GM18499 (cell line): ENCODE measurements at regions not wholly inside any gene's neighbourhood (a gene's known extent, or its start where the extent isn't known, plus 50 kb on each side); places are given as distances from the start of the nearest gene placed in this dataset.

Source experiments
- ATAC-seq: cut with Tn5 transposase; IDR thresholded peaks from one replicate; pipeline ENCODE4 v1.9.1; 2021; ENCODE audit warnings: moderate number of reproducible peaks; ENCODE audit not compliant: insufficient read depth, unreplicated experiment

DNA sequence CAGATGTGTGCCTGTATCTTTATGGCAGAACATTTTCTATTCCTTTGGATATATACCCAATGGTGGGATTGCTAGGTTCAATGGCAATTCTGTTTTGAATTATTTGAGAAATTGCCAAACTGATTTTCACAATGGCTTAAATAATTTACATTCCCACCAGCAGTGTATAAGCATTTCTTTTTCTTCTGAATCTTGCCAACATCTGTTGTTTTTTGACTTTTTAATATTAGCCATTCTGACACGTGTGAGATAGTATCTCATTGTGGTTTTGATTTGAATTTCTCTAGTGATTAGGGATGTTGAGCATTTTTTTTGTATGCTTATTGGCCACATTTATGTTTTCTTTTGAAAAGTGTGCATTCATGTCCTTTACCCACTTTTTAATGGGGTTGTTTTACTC is 864.3 kb upstream of the ADAMTS5 start:
- ATAC-seq: no peak

DNA sequence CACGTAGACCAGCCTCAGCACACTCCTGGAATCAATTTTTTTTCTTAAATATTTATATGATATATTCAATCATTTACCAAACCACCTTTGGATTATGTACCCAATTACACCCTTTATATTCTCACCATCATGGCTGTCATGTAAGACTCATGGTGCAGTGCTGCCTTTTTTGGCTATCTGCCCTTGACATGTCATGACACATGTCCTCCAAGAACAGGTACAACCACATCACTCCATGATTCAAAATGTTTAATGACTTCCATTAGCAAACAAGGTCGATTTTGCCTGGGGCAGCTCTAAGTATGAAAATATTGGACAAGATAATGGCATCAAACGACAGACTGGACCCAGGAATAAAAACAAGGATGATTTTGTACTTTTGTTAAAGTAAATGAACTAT is 861.1 kb upstream of the ADAMTS5 start:
- no peak for ATAC-seq

DNA sequence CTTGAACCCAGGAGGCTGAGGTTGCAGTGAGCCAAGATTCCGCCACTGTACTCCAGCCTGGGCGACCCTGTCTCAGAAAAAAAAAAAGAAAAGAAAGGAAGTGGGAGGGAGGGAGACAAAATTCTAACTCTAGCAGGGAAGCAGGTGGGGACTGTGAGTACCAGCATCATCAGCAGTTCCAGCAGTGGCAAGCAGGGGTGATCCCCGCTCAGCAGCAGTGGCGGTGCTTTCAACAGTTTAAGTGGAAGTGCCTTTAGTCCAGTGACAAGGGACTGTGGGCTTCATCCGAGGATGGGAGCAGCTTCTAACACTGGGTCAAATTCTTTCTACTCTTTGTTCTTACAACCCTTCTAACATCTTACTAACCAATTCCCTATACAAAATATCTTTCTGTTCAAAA is 858.1 kb upstream of the ADAMTS5 start:
- no peak for ATAC-seq

DNA sequence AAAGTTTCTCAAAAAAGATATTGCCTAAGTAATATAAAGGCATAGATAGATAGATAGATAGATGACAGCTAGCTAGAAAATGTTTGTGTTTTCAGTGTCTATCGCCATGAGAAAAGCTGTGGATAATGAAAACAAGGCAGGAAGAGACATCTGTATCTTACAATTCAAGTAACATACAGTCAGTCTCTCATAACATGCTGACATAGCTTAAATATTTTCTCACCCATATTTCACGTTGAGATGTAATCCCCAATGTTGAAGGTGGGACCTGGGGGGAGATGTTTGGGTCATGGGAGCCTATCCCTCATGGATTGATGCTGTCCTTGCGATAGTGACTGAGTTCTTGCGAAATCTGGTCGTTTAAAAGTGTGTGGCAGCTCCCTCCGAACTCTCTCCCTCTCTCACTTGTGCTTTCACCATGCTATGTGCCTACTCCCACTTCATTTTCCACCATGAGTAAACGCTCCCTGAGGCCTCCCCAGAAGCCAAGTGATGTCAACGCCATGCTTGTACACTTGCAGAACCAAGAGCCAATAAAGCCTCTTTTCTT is 856.8 kb upstream of the ADAMTS5 start:
- ATAC-seq: no peak

DNA sequence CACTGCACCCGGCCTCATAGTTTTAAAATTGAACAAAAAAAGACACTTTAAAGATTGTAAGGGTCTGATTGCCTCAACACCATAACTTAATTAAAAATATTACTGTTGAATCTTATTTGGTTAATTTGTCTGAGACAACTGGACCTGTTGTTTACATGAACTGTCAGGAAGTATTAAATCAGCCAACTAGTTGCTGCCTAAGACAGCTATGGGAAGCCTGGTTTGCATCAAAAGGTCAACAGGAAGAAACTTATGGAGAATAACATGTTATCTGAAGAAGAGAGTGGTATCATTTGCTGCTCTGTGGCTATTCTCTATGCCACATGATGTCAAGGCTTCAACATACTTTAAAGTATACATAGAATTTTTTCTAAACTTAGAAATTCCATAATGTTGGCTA is 853.5 kb upstream of the ADAMTS5 start:
- no peak for ATAC-seq

DNA sequence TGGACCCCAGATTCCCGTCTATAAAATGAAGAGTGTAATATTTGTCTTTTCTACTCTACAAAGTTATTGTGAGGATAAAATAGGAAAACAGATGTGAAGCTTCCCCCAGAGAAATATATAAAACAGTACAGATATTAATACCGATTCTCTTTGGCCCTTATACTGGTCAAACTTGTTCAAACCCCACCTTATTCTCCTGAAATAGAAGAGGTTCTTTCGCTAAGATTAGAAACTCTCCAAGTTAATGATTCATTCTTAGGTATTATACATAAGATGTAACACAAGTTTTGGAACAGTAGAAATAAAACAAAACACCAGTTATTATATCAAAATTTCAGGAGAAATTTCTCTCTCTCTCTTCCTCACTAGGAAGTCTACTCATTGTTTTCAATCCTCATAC is 852.4 kb upstream of the ADAMTS5 start:
- no peak for ATAC-seq

DNA sequence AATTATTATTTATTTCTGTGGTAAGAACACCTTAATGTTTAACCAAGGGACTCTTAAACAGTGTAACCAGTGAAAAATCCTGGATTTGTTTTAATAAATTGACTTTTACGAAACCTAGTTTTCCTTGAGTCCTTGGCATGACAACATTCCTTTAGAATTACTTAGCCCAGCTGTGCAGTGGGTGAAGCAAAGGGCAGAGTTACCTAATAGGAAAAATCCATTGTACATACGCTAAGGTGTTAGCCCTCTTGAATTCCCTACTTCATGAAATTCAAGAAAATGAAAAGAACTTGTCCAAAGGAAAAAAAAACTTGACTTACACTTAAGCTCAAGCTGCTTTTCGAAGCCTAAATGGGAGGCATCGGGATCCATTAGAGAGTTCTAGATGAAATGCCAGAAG is 852.0 kb upstream of the ADAMTS5 start:
- ATAC-seq: no peak

DNA sequence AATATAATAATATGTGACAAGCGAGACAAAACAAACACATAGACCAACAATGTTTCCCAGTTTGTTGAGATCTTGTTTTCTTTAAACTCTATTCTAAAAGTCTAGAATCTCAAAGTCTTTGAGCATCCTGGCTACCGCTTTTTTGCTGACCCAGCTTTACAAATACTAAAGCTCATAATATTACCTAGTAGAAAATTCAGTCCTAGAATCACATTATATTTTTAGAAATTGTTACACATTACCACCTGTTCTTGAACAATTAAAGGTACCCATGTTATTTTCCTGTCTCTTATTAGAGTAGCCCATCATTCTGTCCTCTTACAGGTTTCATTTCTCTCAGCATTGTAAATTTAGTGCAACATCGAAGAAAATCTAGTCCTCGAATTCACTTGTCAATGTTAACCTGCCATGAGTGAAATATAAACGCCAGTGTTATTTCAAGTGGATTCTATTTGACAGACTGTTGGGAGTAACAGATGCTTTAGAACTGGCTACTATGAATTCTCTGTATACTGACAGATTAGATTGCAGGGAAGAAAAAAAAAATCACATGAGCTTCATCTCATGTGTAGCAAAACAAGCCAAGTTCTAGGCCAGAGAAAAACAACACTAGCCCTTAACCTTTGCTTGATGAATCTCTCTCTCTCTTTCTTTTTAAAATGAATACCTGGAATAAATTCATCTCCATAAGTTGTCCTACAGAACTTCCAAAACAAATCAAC is 851.2 kb upstream of the ADAMTS5 start:
- ATAC-seq: no peak

DNA sequence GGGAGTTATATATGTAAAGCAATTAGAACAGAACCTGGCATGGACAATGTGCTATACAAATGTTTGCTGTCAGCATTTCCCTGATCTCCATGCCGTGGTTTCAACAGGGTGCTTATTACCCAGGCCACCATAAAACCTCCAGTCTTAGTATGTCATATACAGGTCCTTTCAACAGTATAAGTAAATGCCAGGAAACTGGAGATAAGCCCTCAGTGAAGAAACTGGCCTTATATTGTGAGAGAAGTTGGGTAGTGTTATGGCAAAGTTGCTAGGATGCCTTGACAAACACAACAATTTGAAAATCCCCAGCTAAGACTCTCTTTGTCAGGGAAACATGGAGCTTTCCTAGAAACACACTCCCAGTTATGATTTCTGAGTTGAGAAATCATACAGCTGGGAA is 850.2 kb upstream of the ADAMTS5 start:
- ATAC-seq: no peak

DNA sequence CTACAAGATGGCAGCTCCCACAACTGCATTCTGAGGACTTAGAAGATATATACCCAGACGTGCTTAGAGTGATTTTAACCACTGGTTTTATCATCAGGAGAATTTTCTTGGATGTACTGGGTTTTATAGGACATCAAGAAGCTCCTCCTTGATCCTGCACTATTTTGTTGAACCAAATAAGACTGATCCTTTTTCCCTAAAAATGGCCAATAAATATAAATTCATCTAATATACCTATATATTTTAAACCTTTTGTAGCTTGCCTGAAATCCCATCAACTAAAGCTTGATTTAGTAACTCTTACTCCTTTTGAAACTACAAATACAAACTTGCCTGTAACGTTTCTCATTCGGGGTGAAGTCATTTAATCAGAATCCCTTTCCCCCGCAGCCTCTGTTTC is 849.4 kb upstream of the ADAMTS5 start:
- no peak for ATAC-seq

DNA sequence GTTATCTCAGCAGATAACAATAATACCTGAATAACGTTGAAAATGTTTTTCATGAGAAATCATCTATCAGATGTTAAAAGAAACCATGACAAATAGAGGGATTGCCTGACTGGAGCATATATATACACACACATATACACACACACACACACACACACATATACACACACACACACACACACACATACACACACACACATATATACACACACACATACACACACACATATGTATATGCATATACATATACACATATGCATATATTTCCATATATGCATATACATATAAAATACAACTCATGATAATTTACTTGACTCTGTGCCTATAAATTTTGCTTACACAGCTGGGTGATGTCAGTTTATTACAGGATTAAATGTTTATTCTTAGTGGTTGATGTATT is 847.3 kb upstream of the ADAMTS5 start:
- no peak for ATAC-seq

DNA sequence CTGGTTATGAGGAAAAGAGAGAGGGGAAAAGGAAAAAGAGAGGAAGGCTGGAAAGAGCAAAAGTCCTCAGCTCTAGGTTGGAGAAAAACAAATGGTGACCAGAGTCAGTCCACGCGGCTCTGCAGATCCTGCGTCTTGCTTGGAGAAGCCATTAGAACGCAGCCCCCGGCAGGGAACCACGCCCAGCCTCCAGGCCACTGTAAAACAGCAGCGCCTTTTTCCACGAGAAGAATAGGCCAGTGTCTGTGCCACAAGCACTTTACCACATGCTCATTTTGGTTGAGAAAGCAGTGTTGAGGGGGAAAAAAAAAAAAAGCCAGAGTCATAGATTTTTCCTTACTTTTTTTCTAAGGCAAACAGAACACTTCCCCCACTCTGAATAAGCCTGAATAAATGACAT is 846.9 kb upstream of the ADAMTS5 start:
- no peak for ATAC-seq

DNA sequence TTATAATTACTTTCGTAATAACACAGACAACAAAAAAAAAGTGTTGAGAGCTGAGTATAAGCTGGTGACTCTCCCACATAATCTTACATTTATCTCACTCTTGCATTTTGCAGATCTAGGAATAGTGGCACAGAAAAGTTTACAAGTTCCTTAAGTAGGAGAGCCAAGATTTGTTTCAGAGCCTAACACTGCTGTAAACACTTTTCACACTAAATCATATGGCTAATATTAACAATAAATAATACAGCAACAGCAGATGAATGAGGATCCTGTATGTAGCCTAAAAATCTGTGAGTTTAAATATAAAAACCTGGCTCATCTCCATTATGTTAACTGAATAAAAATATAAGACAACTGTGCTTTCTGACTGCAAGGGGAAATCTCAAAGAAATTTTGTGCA is 846.5 kb upstream of the ADAMTS5 start:
- ATAC-seq: no peak

DNA sequence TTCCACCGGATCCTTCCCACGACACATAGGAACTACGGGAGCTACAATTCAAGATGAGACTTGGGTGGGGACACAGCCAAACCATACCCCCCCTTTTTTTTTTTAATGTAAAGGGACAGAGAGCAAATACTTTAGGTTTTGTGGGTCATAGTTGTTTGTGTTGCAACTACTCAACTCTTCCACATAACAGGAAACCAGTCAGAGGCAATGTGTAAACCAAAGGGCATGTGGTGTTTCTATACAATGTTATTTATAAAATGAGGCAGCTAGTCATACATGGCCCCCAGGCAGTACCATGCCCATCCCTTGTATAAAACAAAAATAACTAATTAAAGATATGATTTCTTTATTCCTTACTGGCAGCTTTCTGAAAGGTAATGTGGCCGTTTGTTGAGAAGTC is 845.4 kb upstream of the ADAMTS5 start:
- no peak for ATAC-seq

DNA sequence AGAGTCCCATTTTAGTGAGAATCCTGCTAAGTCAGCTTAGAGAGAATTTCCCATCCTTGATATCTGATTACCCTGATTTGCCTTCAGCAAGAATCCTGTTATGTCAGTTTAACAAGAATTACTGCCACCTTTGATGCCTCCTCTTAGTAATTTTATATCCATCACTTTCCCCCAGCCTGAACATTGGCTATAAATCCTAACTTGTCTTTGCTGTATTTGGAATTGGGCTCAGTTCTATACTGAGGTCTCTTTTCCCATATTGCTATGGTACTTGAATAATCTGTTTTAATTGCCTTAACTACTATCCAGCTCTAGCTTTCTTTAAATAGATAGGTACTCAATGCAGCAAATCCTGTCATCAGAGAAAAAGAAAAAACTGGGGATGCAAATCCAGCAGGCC is 842.0 kb upstream of the ADAMTS5 start:
- no peak for ATAC-seq

DNA sequence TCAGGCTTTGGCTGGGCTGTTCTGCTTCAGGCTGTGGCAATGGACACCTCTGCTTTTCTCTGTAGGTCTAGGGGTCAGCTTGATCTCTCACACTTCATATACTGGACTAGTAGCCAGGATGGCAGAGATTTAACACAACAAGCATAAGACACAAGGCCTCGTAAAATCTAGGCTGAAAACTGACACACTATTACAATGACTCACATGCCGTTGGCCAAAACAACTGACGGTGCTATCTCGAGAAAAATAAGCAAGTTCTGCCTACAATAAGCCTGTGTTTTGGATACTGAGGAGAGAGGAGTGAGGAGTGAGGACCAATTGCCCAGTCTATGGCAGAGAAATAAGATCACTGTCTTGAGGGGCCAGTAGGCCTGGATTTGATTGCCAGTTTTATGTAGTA is 840.7 kb upstream of the ADAMTS5 start:
- ATAC-seq: no peak

DNA sequence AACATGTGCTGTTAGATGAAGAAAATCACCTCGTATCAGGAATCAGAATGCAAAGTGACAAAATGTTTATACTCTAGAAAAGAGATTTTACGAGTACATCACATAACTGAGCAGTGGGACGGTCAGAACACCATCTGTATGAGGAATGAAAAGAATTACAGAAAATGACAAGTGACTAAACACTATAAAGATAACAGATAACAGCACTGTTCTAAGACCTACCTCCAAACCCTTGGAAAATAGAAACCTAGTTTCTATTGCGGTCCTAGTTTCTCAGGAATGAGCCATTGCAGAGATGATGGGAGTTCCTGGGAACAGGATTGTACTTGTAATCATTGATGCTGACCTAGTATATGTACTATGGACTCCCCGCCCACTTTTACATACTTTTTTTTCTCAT is 839.4 kb upstream of the ADAMTS5 start:
- ATAC-seq: no peak

DNA sequence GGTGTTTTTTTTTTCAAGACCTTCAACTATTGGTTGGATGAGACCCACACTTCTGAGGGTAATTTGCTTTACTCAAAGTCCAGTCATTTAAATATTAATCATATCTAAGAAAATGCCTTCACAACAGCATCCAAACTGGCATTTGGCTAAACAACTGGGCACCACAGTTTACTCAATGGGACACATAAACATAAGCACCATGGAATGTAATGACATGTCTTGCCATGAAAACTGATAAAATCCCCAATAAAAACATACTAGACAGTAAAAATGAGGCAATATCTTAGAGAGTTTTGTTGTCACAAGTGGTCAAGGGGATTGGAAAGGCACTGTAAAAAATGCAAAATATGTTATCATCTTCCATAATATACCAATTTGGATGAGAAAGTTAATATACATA is 838.8 kb upstream of the ADAMTS5 start:
- no peak for ATAC-seq

DNA sequence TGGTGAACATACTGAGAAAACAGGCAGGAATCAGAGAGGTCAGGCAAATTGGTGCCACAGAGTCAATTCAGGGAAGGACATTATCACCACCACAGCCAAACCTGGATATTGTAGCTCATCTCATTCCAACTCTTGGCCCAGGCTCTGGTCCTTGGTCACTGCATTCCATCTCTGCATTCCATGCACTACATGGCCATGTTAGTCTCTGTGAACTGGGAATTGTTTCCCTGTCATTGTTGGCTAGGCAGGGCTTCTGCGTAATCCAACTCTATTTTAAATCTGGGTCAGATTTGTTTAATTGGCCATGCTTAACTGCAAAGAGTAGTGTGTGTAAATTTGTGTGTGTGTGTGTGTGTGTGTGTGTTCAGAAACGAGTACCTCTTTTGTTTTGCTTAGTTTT is 837.6 kb upstream of the ADAMTS5 start:
- ATAC-seq: no peak

DNA sequence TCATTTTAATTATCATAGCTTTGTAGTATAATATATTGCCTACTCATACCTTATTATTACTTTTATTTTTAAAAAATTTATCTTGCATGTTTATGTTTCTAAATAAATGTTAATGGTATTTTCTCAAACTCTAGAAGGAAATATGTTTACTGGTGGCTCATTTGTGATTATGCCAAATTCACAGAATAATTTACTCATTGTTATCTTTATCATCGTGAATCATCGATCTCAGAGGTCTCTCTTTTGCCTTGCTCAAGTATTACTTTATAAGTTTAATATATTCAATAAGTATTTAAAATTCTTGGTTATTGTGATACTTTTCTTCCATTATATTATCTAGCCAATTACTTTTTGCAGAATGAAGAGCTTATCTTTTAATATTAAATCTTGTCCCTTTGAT is 836.7 kb upstream of the ADAMTS5 start:
- ATAC-seq: no peak

DNA sequence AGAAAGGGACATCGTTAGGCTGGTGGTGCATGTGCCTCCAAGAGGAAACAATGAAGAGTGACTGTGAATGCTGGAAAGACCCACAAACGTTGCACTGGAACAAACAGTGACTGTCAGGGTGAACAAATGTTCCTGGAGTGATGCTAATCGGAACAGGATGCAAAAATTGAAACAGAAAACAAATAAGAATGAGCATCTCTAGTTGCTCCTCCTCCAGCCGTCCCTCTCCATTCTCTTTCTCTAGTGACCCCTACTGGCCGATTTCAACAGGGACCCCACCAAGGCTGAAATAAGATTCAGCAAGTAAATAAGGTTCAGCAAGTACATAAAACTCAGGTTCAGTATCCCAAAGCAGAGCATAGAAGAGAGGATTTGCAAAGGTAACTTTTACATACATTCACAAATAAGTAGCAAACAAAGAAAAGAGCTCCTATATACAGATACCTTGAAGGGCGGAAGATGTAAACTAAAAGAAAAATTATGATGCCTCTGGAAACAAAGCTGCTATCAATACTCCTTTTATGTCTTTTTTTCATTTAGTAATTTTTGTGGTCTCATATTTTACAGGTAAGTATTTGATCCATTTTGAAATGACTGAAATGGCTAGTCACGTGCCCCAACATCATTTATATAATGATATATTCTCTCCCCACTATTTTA is 836.1 kb upstream of the ADAMTS5 start:
- no peak for ATAC-seq

DNA sequence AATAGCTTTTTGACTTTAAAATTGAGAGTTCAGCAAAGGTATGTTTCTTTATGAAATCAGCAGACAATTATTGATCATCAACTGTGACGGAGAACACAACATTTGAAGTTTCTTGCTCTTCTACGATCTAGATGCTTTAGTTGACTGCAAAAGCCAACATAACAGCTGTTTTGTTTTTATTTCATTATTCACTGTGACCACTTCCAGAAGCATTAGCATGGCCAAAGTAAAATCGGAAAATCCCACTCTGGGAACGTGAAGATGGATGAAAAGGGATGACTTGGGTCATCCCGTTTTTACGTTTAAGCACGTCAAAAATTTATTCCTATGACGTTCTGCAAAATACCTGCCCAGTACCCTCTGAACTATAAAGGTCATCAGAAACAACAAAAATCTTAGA is 833.0 kb upstream of the ADAMTS5 start:
- ATAC-seq: no peak
